HepG2 (cell line): ENCODE measurements at regions not wholly inside any gene's neighbourhood (a gene's known extent, or its start where the extent isn't known, plus 50 kb on each side); places are given as distances from the start of the nearest gene placed in this dataset.

Source experiments
- DRAP1 ChIP-seq: IDR thresholded peaks from 2 replicates; pipeline ENCODE4 v1.6.1; 2016; ENCODE audit warnings: missing genetic modification reagents, missing compliant biosample characterization
- ELF3 ChIP-seq: IDR thresholded peaks from 2 replicates; pipeline ENCODE4 v1.6.1; 2016; ENCODE audit warnings: missing genetic modification reagents, missing compliant biosample characterization
- FOXK1 ChIP-seq: sonication (generic); formaldehyde crosslinking; IDR thresholded peaks from 2 replicates; pipeline ENCODE4 v1.4.0; 2020; ENCODE audit warnings: low read depth, missing genetic modification reagents, borderline replicate concordance
- FOXO1 ChIP-seq: sonication (generic); formaldehyde crosslinking; IDR thresholded peaks from 2 replicates; pipeline ENCODE4 v1.4.0; 2020; ENCODE audit warnings: missing genetic modification reagents
- HBP1 ChIP-seq: IDR thresholded peaks from 2 replicates; pipeline ENCODE4 v1.6.1; 2016; ENCODE audit warnings: low read depth, control low read depth
- HMGXB3 ChIP-seq: sonication (generic); formaldehyde crosslinking; IDR thresholded peaks from 2 replicates; pipeline ENCODE4 v1.4.0; 2020; ENCODE audit warnings: missing genetic modification reagents, borderline replicate concordance
- HOXA7 ChIP-seq: sonication (generic); formaldehyde crosslinking; IDR thresholded peaks from 2 replicates; pipeline ENCODE4 v1.8.1; 2022; ENCODE audit warnings: mild to moderate bottlenecking, missing genetic modification reagents, moderate library complexity
- KLF16 ChIP-seq, 2 experiments: sonication (generic) in 1 of 2; formaldehyde crosslinking in 1 of 2; IDR thresholded peaks; 2 replicates each; pipeline versions ENCODE4 v1.6.1 to v1.8.0; 2016 to 2023; ENCODE audit warnings: missing genetic modification reagents in 2 of 2, missing compliant biosample characterization in 1 of 2
- MBD4 ChIP-seq: IDR thresholded peaks from 2 replicates; pipeline ENCODE4 v1.6.1; 2012; ENCODE audit warnings: low read length, inconsistent platforms, borderline replicate concordance
- NFKBIZ ChIP-seq: IDR thresholded peaks from 2 replicates; pipeline ENCODE4 v1.6.1; 2018; ENCODE audit warnings: missing genetic modification reagents, missing compliant biosample characterization
- POGK ChIP-seq: sonication (generic); formaldehyde crosslinking; conservative IDR thresholded peaks from 2 replicates; pipeline ENCODE4 v1.8.0; 2022; ENCODE audit warnings: mild to moderate bottlenecking, moderate library complexity, missing genetic modification reagents
- PRMT3 ChIP-seq: sonication (generic); formaldehyde crosslinking; IDR thresholded peaks from 2 replicates; pipeline ENCODE4 v1.8.1; 2022; ENCODE audit warnings: low read depth, mild to moderate bottlenecking, moderate library complexity, missing genetic modification reagents, borderline replicate concordance
- RORA ChIP-seq: sonication (generic); formaldehyde crosslinking; IDR thresholded peaks from 2 replicates; pipeline ENCODE4 v1.5.0; 2020; ENCODE audit warnings: mild to moderate bottlenecking, missing genetic modification reagents, moderate library complexity
- TGIF2 ChIP-seq: IDR thresholded peaks from 2 replicates; pipeline ENCODE4 v1.6.1; 2016; ENCODE audit warnings: control low read depth, missing compliant biosample characterization
- TOPORS ChIP-seq: sonication (generic); formaldehyde crosslinking; IDR thresholded peaks from 2 replicates; pipeline ENCODE4 v1.8.0; 2023; ENCODE audit warnings: mild to moderate bottlenecking, missing genetic modification reagents
- ZNF335 ChIP-seq: sonication (generic); formaldehyde crosslinking; IDR thresholded peaks from 2 replicates; pipeline ENCODE4 v1.4.0; 2020; ENCODE audit warnings: missing genetic modification reagents
- ZNF430 ChIP-seq: sonication (generic); formaldehyde crosslinking; IDR thresholded peaks from 2 replicates; pipeline ENCODE4 v1.9.0; 2021; ENCODE audit warnings: mild to moderate bottlenecking, missing genetic modification reagents
- ZNF446 ChIP-seq: sonication (generic); formaldehyde crosslinking; IDR thresholded peaks from 2 replicates; pipeline ENCODE4 v1.5.0; 2020; ENCODE audit warnings: mild to moderate bottlenecking, missing genetic modification reagents
- ZNF598 ChIP-seq: sonication (generic); formaldehyde crosslinking; IDR thresholded peaks from 2 replicates; pipeline ENCODE4 v1.5.1; 2020; ENCODE audit warnings: mild to moderate bottlenecking, missing genetic modification reagents, borderline replicate concordance
- ZNF619 ChIP-seq: sonication (generic); formaldehyde crosslinking; IDR thresholded peaks from 2 replicates; pipeline ENCODE4 v1.4.0; 2020; ENCODE audit warnings: mild to moderate bottlenecking, missing genetic modification reagents
- ZNF7 ChIP-seq: IDR thresholded peaks from 2 replicates; pipeline ENCODE4 v1.6.1; 2016; ENCODE audit warnings: missing biosample characterization, missing genetic modification reagents
- ZNF773 ChIP-seq: sonication (generic); formaldehyde crosslinking; IDR thresholded peaks from 2 replicates; pipeline ENCODE4 v1.4.0; 2020; ENCODE audit warnings: missing genetic modification reagents, borderline replicate concordance
- ZSCAN21 ChIP-seq: sonication (generic); formaldehyde crosslinking; IDR thresholded peaks from 2 replicates; pipeline ENCODE4 v1.8.0; 2022; ENCODE audit warnings: mild to moderate bottlenecking, missing genetic modification reagents, moderate library complexity, borderline replicate concordance

GRCh38 chr16:56013962-56014552 lies 138.9 kb upstream of the CES5A start (continued):
- no peak for TF ChIP-seq HOXA7 (CRISPR knock-in tag)
- TF ChIP-seq KLF16 (CRISPR knock-in tag; IDR thresholded peaks at IDR 0.05), result peak in 1 of 2 experiments; percentile 28; a peak in 1 of 4 replicates
- TF ChIP-seq HMGXB3, result peak; percentile 66; the same call in 1 of the 2 replicates
- no peak for TF ChIP-seq ZNF446 (CRISPR knock-in tag)
- TF ChIP-seq POGK (CRISPR knock-in tag), result no peak
- TF ChIP-seq DRAP1 (CRISPR knock-in tag), result 0 out of 2 replicates have a peak, but pooled peaks have one; percentile 27
- TF ChIP-seq FOXO1 (CRISPR knock-in tag), result 0 out of 2 replicates have a peak, but pooled peaks have one; percentile 43
- peak; percentile 64; the same call in 1 of the 2 replicates for TF ChIP-seq ZSCAN21 (CRISPR knock-in tag)
- peak; percentile 67; the same call in 1 of the 2 replicates for TF ChIP-seq FOXK1 (CRISPR knock-in tag)
- TF ChIP-seq MBD4, result no peak
- peak; percentile 51; the same call in 1 of the 2 replicates for TF ChIP-seq ZNF430
- TF ChIP-seq TOPORS (CRISPR knock-in tag), result no peak
- TF ChIP-seq ZNF598, result no peak
- TF ChIP-seq ZNF773, result peak; percentile 94; the same call in 1 of the 2 replicates
- TF ChIP-seq ZNF335 (CRISPR knock-in tag), result 0 out of 2 replicates have a peak, but pooled peaks have one; percentile 71
- no peak for TF ChIP-seq ZNF619
- TF ChIP-seq PRMT3 (CRISPR knock-in tag), result no peak
- no peak for TF ChIP-seq ZNF7 (CRISPR knock-in tag)
- TF ChIP-seq ELF3 (CRISPR knock-in tag), result peak; percentile 79
- peak; percentile 84; the same call in 1 of the 2 replicates for TF ChIP-seq HBP1 (CRISPR knock-in tag)
- TF ChIP-seq TGIF2 (CRISPR knock-in tag), result peak; percentile 74; the same call in 1 of the 2 replicates
- TF ChIP-seq NFKBIZ (CRISPR knock-in tag), result 0 out of 2 replicates have a peak, but pooled peaks have one; percentile 35
- no peak for TF ChIP-seq RORA (CRISPR knock-in tag)
